Aorta (tissue), 5 donors: ENCODE measurements at regions not wholly inside any gene's neighbourhood (a gene's known extent, or its start where the extent isn't known, plus 50 kb on each side); places are given as distances from the start of the nearest gene placed in this dataset.

Experiments used
- ATAC-seq: fragments of 200-7000 bp; cut with Tn5 transposase; one replicate; pipeline ENCODE4 v1.9.1; 2022; ENCODE audit warnings: moderate library complexity; ENCODE audit not compliant: low FRiP score
- DNase-seq, 2 donors: peaks; one replicate each; pipeline ENCODE4 v3.0.0-alpha.2; 2020
- H3K27ac ChIP-seq, 2 donors: one replicate each; pipeline ENCODE4 v1.5.1; 2013; ENCODE audit warnings: low read length in 2 of 2, mild to moderate bottlenecking in 2 of 2, moderate library complexity in 2 of 2, control low read depth in 1 of 2, inconsistent platforms in 1 of 2, low read depth in 1 of 2
- H3K27me3 ChIP-seq, 2 donors: one replicate each; pipeline ENCODE4 v1.6.1; 2013; ENCODE audit warnings: control low read depth in 1 of 2, low read length in 1 of 2, mild to moderate bottlenecking in 1 of 2, moderate library complexity in 1 of 2; ENCODE audit not compliant: insufficient read depth in 2 of 2, control insufficient read depth in 1 of 2
- H3K36me3 ChIP-seq, 2 donors: one replicate each; pipeline ENCODE4 v1.6.1; 2013; ENCODE audit warnings: control low read depth in 1 of 2, low read length in 1 of 2, mild to moderate bottlenecking in 1 of 2; ENCODE audit not compliant: insufficient read depth in 2 of 2, control insufficient read depth in 1 of 2
- H3K4me1 ChIP-seq, 2 donors: one replicate each; pipeline ENCODE4 v1.6.1; 2013; ENCODE audit warnings: low read length in 2 of 2, control low read depth in 1 of 2, mild to moderate bottlenecking in 1 of 2, moderate library complexity in 1 of 2; ENCODE audit not compliant: insufficient read depth in 2 of 2, control insufficient read depth in 1 of 2
- H3K4me3 ChIP-seq, 2 donors: one replicate each; pipeline ENCODE4 v1.5.1; 2013; ENCODE audit warnings: low read length in 2 of 2, control low read depth in 1 of 2, mild to moderate bottlenecking in 1 of 2
- H3K9me3 ChIP-seq: one replicate; pipeline ENCODE4 v1.6.1; 2013; ENCODE audit warnings: mild to moderate bottlenecking, low read length; ENCODE audit not compliant: control insufficient read depth
- WGBS, 2 donors: extraction: QIAGEN DNeasy Blood & Tissue Kit; methylation state at CpG; one replicate each; pipeline ENCODE4 v1.1.7; 2013; 5-methylcytosine and 5-hydroxymethylcytosine counted together
- intact Hi-C, 2 donors: fragments of 100-400 bp; cut with DNase I; formaldehyde crosslinking; loops; one replicate each; pipeline versions ENCODE4 v1.14.2 to v1.15.0; 2022
- donor health status: healthy with polysubstance abuse.
- donor health status: Bipolar disorder and iron deficiency.
- donor health status: DM: no; HTN: no; CAD: no.
- donor health status: DM: no; HTN: no; CAD: no.
- donor health status: DM: yes; HTN: yes; CAD: no.

- intact Hi-C loops, result no loop called here
- no peaks in the 10 kb centered on the region for H3K9me3 ChIP-seq
- H3K27ac ChIP-seq, result no peak overlapping the region
- DNase-seq (peak in 1 of 2 donors; percentile 37), ATAC-seq (no peak)
- no peaks in the 10 kb centered on the region for H3K36me3 ChIP-seq
- no peaks in the 10 kb centered on the region for H3K4me1 ChIP-seq
- H3K4me3 ChIP-seq, result no peak overlapping the region
- H3K27me3 ChIP-seq, result no peaks in the 10 kb centered on the region
- WGBS, 2 donors, result 96 to 98% methylated on average over 16 of the region's 16 CpGs
Measured at GRCh38 chr6:167755461-167755860, 71.2 kb upstream of the AFDN start.

GRCh38 chr6:167756597-167756996 is 70.1 kb upstream of the AFDN start:
- Histone ChIP-seq H3K27ac (no peak overlapping the region), H3K36me3 (no peaks in the 10 kb centered on the region), H3K27me3 (no peaks in the 10 kb centered on the region), H3K9me3 (no peaks in the 10 kb centered on the region), H3K4me3 (no peak overlapping the region), H3K4me1 (peaks cover 0 to 2% of the 10 kb centered on the region in 2 donors)
- DNase-seq (no peak), ATAC-seq (no peak)
- WGBS, 2 donors, result 89 to 93% methylated on average over 2 of the region's 2 CpGs
- intact Hi-C loops, result no loop called here

- Histone ChIP-seq H3K27me3 (no peaks in the 10 kb centered on the region), H3K36me3 (no peaks in the 10 kb centered on the region), H3K4me3 (no peak overlapping the region), H3K4me1 (peaks cover 0 to 2% of the 10 kb centered on the region in 2 donors), H3K9me3 (no peaks in the 10 kb centered on the region), H3K27ac (no peak overlapping the region)
- ATAC-seq (no peak), DNase-seq (no peak)
- 84 to 87% methylated on average over 6 of the region's 6 CpGs for WGBS, 2 donors
- intact Hi-C loops, result no loop called here
Measured at GRCh38 chr6:167757249-167757648, 69.5 kb upstream of the AFDN start.

- intact Hi-C loops, result no loop called here
- WGBS, 2 donors, result 96 to 98% methylated on average over 15 of the region's 15 CpGs
- Histone ChIP-seq H3K27me3 (no peaks in the 10 kb centered on the region), H3K4me1 (peaks cover 0 to 2% of the 10 kb centered on the region in 2 donors), H3K9me3 (no peaks in the 10 kb centered on the region), H3K36me3 (no peaks in the 10 kb centered on the region), H3K27ac (no peak overlapping the region), H3K4me3 (no peak overlapping the region)
- DNase-seq (peak in 1 of 2 donors; percentile 64), ATAC-seq (no peak)
Measured at GRCh38 chr6:167757821-167758220, 68.9 kb upstream of the AFDN start.

- Histone ChIP-seq H3K36me3 (no peaks in the 10 kb centered on the region), H3K4me3 (no peak overlapping the region), H3K27ac (no peak overlapping the region), H3K9me3 (no peaks in the 10 kb centered on the region), H3K4me1 (peaks cover 0 to 2% of the 10 kb centered on the region in 2 donors), H3K27me3 (no peaks in the 10 kb centered on the region)
- 95 to 97% methylated on average over 20 of the region's 20 CpGs for WGBS, 2 donors
- intact Hi-C loops, result no loop called here
- peak in 1 of 2 donors; percentile 66 for DNase-seq
- no peak for ATAC-seq
Measured at GRCh38 chr6:167758309-167759023, 68.2 kb upstream of the AFDN start.

GRCh38 chr6:167759206-167759605 is 67.5 kb upstream of the AFDN start:
- WGBS, 2 donors, result 97% methylated on average over 8 of the region's 8 CpGs

GRCh38 chr6:167759912-167760311 is 66.8 kb upstream of the AFDN start:
- H3K36me3 ChIP-seq, result no peaks in the 10 kb centered on the region
- no peaks in the 10 kb centered on the region for H3K27me3 ChIP-seq
- no peaks in the 10 kb centered on the region for H3K9me3 ChIP-seq
- H3K27ac ChIP-seq, result no peak overlapping the region
- intact Hi-C loops, result no loop called here
- H3K4me1 ChIP-seq, result peaks cover 0 to 2% of the 10 kb centered on the region in 2 donors
- DNase-seq, result no peak
- no peak for ATAC-seq
- no peak overlapping the region for H3K4me3 ChIP-seq
- 96 to 98% methylated on average over 17 of the region's 17 CpGs for WGBS, 2 donors

More at GRCh38 chr6:167759206-167759605, 67.5 kb upstream of the AFDN start:
- Histone ChIP-seq H3K36me3 (no peaks in the 10 kb centered on the region), H3K4me3 (no peak overlapping the region), H3K27me3 (no peaks in the 10 kb centered on the region), H3K9me3 (no peaks in the 10 kb centered on the region), H3K4me1 (peaks cover 0 to 2% of the 10 kb centered on the region in 2 donors), H3K27ac (no peak overlapping the region)
- intact Hi-C loops, result no loop called here
- DNase-seq (no peak), ATAC-seq (no peak)

GRCh38 chr6:167760979-167761793 is 65.5 kb upstream of the AFDN start:
- ATAC-seq (peak; percentile 86), DNase-seq (peak in 1 of 2 donors; percentile 72)
- Histone ChIP-seq H3K27ac (no peak overlapping the region), H3K36me3 (no peaks in the 10 kb centered on the region), H3K4me3 (no peak overlapping the region), H3K27me3 (no peaks in the 10 kb centered on the region), H3K9me3 (no peaks in the 10 kb centered on the region), H3K4me1 (peaks cover 0 to 2% of the 10 kb centered on the region in 2 donors)
- intact Hi-C loops, result no loop called here
- 19 to 23% methylated on average over 18 of the region's 18 CpGs for WGBS, 2 donors
